ENCODE measurements at regions not wholly inside any gene's neighbourhood (a gene's known extent, or its start where the extent isn't known, plus 50 kb on each side); places are given as distances from the start of the nearest gene placed in this dataset.

DNA sequence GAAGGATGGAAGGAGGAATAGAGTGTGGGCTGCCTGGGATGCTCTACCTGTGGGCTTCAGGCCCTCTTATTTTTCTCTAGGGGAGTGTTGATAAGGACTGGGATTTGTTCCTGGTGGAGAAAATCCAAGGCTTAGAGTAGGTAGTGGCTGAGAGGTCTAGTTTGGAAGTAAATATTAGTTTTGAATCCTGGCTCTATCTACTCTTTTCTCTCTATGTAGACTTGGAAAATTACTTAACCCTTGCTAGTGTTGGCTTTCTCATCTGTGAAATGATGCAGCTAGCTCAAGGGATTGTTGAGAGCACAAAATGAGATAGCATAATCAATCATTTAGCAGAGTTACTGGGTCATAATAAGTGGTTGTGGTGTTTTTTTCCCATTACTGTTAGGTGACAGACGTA, 102.7 kb upstream of the MLIP start:
- no peak for DNase-seq

DNA sequence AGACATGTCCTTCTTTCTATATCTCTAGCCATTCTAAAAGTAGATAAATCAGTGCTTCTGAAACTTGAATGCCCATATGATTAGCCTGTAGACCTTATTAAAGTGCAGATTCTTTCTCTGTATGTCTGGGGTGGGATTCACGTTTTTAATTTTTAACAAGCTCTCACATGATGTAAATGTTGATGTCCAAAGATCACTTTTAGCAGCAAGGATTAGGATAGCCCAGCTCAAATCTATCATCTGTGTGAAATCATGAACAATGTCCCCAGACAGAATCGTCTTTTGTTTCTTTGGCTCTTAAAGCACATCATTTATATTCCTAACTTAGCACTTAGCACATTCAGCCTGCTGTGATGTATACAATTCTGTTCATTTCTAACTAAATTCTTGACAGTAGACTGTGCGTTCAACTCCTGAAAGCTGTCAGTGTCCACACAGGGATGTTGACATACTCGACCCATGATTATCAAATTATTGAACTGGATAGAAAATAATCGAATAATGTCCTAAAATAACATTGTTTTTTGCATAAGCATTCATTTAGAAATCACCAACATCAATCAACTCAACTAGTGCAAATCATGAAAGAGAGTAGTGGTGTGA, 102.1 kb upstream of the MLIP start:
- DNase-seq (no peak), ATAC-seq (no peak)
- intact Hi-C loops (cut with micrococcal nuclease) = no loop called here
- peaks cover 1% of the 10 kb centered on the region for H3K27me3 Mint-ChIP-seq
- no peaks in the 10 kb centered on the region for H3K4me1 Mint-ChIP-seq (ENCODE audit: low read depth)
- POLR2A ChIA-PET = no interaction called here
- TF ChIP-seq, protein P1, sequence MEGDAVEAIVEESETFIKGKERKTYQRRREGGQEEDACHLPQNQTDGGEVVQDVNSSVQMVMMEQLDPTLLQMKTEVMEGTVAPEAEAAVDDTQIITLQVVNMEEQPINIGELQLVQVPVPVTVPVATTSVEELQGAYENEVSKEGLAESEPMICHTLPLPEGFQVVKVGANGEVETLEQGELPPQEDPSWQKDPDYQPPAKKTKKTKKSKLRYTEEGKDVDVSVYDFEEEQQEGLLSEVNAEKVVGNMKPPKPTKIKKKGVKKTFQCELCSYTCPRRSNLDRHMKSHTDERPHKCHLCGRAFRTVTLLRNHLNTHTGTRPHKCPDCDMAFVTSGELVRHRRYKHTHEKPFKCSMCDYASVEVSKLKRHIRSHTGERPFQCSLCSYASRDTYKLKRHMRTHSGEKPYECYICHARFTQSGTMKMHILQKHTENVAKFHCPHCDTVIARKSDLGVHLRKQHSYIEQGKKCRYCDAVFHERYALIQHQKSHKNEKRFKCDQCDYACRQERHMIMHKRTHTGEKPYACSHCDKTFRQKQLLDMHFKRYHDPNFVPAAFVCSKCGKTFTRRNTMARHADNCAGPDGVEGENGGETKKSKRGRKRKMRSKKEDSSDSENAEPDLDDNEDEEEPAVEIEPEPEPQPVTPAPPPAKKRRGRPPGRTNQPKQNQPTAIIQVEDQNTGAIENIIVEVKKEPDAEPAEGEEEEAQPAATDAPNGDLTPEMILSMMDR (IDR thresholded peaks at IDR 0.05) = no peak
- CTCF ChIA-PET = no interaction called here
- H3K4me3 Mint-ChIP-seq = no peak overlapping the region
- H3K9me3 Mint-ChIP-seq = no peaks in the 10 kb centered on the region
- no peak overlapping the region for H3K27ac Mint-ChIP-seq
- H3K36me3 Mint-ChIP-seq (ENCODE audit: low read depth) = no peaks in the 10 kb centered on the region

More for the DNA sequence above, 102.7 kb upstream of the MLIP start:
- Mint-ChIP-seq H3K27me3 (peaks cover 3% of the 10 kb centered on the region), H3K36me3 (ENCODE audit: low read depth) (no peaks in the 10 kb centered on the region), H3K4me3 (no peak overlapping the region), H3K4me1 (ENCODE audit: low read depth) (no peaks in the 10 kb centered on the region), H3K27ac (no peak overlapping the region), H3K9me3 (no peaks in the 10 kb centered on the region)
- TF ChIP-seq, protein P1 (IDR thresholded peaks at IDR 0.05) = no peak
- ATAC-seq = no peak
- ChIA-PET CTCF (no interaction called here), POLR2A (no interaction called here)
- intact Hi-C loops (cut with micrococcal nuclease) = no loop called here

DNA sequence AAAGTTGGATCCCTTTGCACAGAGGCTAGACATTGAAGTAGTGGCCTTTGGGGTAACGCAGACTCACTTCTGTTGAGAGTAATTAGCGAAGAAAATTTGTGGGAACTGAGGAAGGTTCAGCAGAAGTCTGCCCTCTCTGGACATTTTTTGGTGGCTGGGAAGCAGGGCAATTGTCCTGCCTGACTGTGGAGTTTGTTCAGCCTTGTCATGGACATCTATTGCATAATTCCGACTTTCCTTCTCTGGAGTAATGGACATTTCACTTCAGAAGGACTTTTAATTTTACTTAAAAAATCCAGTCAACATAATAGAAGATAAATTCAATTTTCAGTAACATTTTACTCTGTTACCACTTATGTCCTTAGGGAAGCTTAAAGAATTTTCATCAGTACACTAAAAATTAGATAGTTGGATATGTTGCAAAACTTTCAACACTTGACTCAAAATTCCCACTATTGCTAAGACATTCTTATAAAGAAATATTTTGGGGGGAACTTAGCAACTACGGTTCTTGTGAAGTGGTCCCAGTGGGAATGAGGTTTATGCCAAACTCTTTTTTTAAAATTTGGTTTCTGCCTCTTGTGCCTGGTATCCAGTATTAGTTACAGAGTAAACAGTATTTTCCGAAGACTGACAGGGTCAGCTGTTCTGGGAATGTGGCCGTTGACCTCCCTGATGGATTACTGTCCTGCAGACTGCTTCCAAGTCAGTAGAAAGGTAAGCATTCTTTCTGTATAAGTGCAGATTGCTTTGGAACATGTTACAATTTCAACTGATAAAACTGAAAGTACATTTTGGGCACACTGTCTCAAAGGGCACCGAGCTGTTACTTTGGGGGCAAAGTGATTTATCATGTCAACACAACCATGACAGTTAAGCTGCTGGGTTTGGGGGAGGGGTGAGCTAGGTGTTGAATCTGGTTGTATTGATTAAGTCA, 100.6 kb upstream of the MLIP start:
- Mint-ChIP-seq H3K27me3 (peaks cover 1% of the 10 kb centered on the region), H3K9me3 (no peaks in the 10 kb centered on the region), H3K36me3 (ENCODE audit: low read depth) (no peaks in the 10 kb centered on the region), H3K4me3 (no peak overlapping the region), H3K27ac (no peak overlapping the region), H3K4me1 (ENCODE audit: low read depth) (no peaks in the 10 kb centered on the region)
- no peak for DNase-seq
- ChIA-PET CTCF (no interaction called here), POLR2A (no interaction called here)
- TF ChIP-seq, protein P1 (IDR thresholded peaks at IDR 0.05) = no peak
- intact Hi-C loops (cut with micrococcal nuclease) = no loop called here
- no peak for ATAC-seq

DNA sequence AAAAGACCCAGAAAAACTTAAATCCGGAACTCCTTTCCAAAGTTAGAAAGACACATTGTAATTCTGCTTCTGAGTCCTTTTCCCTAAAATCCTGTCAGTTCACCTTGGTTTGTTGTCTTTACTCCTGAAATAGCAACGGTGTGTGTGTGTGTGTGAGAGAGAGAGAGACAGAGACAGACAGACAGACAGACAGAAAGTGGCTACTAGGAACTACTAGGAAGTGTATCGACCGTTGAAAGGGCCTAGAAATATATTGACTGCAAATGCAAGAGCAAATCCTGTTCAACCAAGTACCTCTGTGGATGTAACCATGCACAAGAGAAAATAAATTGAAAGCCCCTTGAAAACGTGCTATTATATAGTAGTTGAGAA, 100.0 kb upstream of the MLIP start:
- H3K27me3 Mint-ChIP-seq = peaks cover 1% of the 10 kb centered on the region
- H3K4me3 Mint-ChIP-seq = no peak overlapping the region
- CTCF ChIA-PET = no interaction called here
- ATAC-seq (no peak), DNase-seq (no peak)
- TF ChIP-seq, protein P1 (IDR thresholded peaks at IDR 0.05) = no peak
- no peaks in the 10 kb centered on the region for H3K9me3 Mint-ChIP-seq
- H3K4me1 Mint-ChIP-seq (ENCODE audit: low read depth) = no peaks in the 10 kb centered on the region
- no peaks in the 10 kb centered on the region for H3K36me3 Mint-ChIP-seq (ENCODE audit: low read depth)
- POLR2A ChIA-PET = no interaction called here
- H3K27ac Mint-ChIP-seq = no peak overlapping the region
- intact Hi-C loops (cut with micrococcal nuclease) = no loop called here

DNA sequence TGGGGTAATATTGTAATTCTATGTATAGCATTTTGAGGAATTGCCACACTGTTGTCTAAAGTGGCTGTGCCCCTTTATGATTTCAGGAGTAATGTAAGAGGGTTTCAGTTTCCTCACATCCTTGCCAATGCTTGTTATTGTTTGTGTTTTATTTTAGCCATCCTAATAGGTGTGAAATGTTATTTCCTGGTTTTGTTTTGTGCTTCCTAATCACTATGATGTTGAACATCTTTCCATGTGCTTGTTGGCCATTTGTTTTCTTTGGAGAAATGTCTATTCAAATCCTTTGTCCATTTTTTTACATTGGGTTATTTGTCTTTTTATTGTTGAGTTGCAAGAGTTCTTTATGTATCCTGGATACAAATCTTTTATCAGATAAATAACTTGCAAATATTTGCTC, 97.3 kb upstream of the MLIP start:
- H3K27me3 Mint-ChIP-seq = peaks cover 1% of the 10 kb centered on the region
- no peak overlapping the region for H3K27ac Mint-ChIP-seq
- H3K4me3 Mint-ChIP-seq = no peak overlapping the region
- H3K9me3 Mint-ChIP-seq = no peaks in the 10 kb centered on the region
- no peaks in the 10 kb centered on the region for H3K4me1 Mint-ChIP-seq (ENCODE audit: low read depth)
- intact Hi-C loops (cut with micrococcal nuclease) = no loop called here
- ATAC-seq = no peak
- ChIA-PET POLR2A (no interaction called here), CTCF (no interaction called here)
- no peak for DNase-seq
- H3K36me3 Mint-ChIP-seq (ENCODE audit: low read depth) = no peaks in the 10 kb centered on the region
- TF ChIP-seq, protein P1 (IDR thresholded peaks at IDR 0.05) = no peak

Measured in activated CD8-positive, alpha-beta T cell treated with anti-CD3 and anti-CD28 coated beads for 36 hours (primary cell).